Body of pancreas (tissue), 4 donors: ENCODE measurements at regions not wholly inside any gene's neighbourhood (a gene's known extent, or its start where the extent isn't known, plus 50 kb on each side); places are given as distances from the start of the nearest gene placed in this dataset.

Source experiments
- POLR2A ChIP-seq, 3 donors: fragments of 450-650 bp; IDR thresholded peaks; one replicate each; pipeline ENCODE4 v1.6.1; 2016; ENCODE audit warnings: antibody characterized with exemption in 3 of 3, mild to moderate bottlenecking in 2 of 3
- TF ChIP-seq, protein P1 (sequence below), 7 experiments: fragments of 450-650 bp in 4 of 7; fragments of 200-600 bp in 3 of 7; sonication (generic) in 3 of 7; IDR thresholded peaks; one replicate each; pipeline ENCODE4 v1.5.1; 2016 to 2019; ENCODE audit warnings: antibody characterized with exemption in 7 of 7

GRCh38 chr14:100439781-100440180 lies 116.6 kb downstream of the SLC25A47 start:
- TF ChIP-seq, protein P1, sequence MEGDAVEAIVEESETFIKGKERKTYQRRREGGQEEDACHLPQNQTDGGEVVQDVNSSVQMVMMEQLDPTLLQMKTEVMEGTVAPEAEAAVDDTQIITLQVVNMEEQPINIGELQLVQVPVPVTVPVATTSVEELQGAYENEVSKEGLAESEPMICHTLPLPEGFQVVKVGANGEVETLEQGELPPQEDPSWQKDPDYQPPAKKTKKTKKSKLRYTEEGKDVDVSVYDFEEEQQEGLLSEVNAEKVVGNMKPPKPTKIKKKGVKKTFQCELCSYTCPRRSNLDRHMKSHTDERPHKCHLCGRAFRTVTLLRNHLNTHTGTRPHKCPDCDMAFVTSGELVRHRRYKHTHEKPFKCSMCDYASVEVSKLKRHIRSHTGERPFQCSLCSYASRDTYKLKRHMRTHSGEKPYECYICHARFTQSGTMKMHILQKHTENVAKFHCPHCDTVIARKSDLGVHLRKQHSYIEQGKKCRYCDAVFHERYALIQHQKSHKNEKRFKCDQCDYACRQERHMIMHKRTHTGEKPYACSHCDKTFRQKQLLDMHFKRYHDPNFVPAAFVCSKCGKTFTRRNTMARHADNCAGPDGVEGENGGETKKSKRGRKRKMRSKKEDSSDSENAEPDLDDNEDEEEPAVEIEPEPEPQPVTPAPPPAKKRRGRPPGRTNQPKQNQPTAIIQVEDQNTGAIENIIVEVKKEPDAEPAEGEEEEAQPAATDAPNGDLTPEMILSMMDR (IDR thresholded peaks at IDR 0.05): no peak
- TF ChIP-seq POLR2A (IDR thresholded peaks at IDR 0.05): no peak
